ENCODE measurements at regions not wholly inside any gene's neighbourhood (a gene's known extent, or its start where the extent isn't known, plus 50 kb on each side); places are given as distances from the start of the nearest gene placed in this dataset.
"Not testable (repeated sequence)": the region's sequence is repeated elsewhere in the genome, so short reads cannot be mapped to it uniquely, and the experiment has no call there.

DNA sequence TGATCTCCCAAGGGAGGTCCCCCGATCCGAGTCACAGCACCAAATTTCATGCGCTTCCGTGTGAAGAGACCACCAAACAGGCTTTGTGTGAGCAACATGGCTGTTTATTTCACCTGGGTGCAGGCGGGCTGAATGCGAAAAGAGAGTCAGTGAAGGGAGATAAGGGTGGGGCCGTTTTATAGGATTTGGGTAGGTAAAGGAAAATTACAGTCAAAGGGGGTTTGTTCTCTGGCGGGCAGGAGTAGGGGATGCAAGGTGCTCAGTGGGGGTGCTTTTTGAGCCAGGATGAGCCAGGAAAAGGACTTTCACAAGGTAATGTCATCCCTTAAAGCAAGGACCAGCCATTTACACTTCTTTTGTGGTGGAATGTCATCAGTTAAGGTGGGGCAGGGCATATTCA, 309.2 kb upstream of the PAPPA start:
- TF ChIP-seq, protein P1, sequence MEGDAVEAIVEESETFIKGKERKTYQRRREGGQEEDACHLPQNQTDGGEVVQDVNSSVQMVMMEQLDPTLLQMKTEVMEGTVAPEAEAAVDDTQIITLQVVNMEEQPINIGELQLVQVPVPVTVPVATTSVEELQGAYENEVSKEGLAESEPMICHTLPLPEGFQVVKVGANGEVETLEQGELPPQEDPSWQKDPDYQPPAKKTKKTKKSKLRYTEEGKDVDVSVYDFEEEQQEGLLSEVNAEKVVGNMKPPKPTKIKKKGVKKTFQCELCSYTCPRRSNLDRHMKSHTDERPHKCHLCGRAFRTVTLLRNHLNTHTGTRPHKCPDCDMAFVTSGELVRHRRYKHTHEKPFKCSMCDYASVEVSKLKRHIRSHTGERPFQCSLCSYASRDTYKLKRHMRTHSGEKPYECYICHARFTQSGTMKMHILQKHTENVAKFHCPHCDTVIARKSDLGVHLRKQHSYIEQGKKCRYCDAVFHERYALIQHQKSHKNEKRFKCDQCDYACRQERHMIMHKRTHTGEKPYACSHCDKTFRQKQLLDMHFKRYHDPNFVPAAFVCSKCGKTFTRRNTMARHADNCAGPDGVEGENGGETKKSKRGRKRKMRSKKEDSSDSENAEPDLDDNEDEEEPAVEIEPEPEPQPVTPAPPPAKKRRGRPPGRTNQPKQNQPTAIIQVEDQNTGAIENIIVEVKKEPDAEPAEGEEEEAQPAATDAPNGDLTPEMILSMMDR (IDR thresholded peaks at IDR 0.05): not testable (repeated sequence)
- TF ChIP-seq POLR2A, POLR2AphosphoS5 (IDR thresholded peaks at IDR 0.05): not testable (repeated sequence)

Data from prostate gland (tissue), 2 donors.